GM21381 (cell line): ENCODE measurements at regions not wholly inside any gene's neighbourhood (a gene's known extent, or its start where the extent isn't known, plus 50 kb on each side); places are given as distances from the start of the nearest gene placed in this dataset.

Experiments used
- ATAC-seq: cut with Tn5 transposase; IDR thresholded peaks from one replicate; pipeline ENCODE4 v1.9.1; 2021; ENCODE audit warnings: mild to moderate bottlenecking, moderate library complexity; ENCODE audit not compliant: unreplicated experiment

GRCh38 chr4:127575888-127576287 is 56.9 kb upstream of the INTU start:
- no peak for ATAC-seq

DNA sequence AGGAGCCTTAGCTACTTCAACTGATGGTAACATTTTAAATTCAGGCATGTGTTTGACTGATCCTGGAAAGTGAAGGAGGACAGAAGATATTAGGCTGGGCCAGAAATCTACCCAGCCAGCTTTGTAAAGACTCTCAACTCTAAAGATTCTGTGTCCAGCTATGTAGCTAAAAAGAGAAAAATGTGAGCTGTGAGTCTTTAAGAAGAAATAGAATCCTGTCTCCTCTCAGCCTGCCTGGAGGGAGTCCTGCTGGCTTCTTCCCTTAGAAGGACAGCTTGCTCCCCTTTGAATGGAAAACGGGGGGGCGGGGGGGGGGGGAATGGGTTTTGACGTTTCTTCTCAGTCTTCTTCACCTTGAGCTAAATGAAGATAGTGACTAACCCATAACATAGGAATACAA is 54.3 kb upstream of the INTU start:
- ATAC-seq = no peak

- ATAC-seq = no peak
These were observed 53.8 kb upstream of the INTU start for GRCh38 chr4:127578967-127579366.

DNA sequence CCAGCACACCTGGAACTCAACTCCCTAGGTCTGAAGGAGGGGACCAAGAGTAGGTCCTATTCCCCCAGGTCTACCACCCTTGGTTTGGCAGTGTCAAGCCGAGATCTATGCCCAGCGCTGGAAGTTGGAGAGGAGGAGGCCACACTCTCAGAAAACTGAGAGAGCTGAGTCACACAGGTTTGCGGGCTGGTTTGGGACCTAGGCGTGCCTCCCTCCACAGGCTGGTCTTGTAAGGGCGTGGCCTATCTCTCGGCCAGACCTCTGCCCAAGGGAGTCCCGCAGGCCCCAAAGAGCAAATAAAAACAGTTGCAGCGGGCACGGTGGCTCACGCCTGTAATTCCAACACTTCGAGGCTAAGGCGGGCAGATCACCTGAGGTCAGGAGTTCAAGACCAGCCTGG is 52.9 kb upstream of the INTU start:
- ATAC-seq = no peak

- no peak for ATAC-seq
These were observed 52.5 kb upstream of the INTU start for GRCh38 chr4:127580300-127580699.

GRCh38 chr4:127580891-127581290 is 51.9 kb upstream of the INTU start:
- ATAC-seq = no peak
